GM23338 (cell line): ENCODE measurements at regions not wholly inside any gene's neighbourhood (a gene's known extent, or its start where the extent isn't known, plus 50 kb on each side); places are given as distances from the start of the nearest gene placed in this dataset.

Source experiments
- ATAC-seq: fragments of 200-7000 bp; cut with Tn5 transposase; 3 replicates; pipeline ENCODE4 v1.9.1; 2020
- DNase-seq: peaks from one replicate; pipeline ENCODE4 v3.0.0-alpha.2; 2015; ENCODE audit warnings: low spot score
- H2AFZ ChIP-seq: fragments of 200-600 bp; sonication (generic); 2 replicates; pipeline ENCODE4 v1.8.0; 2016; ENCODE audit warnings: antibody characterized with exemption, mild to moderate bottlenecking, moderate library complexity
- H3F3A ChIP-seq: fragments of 200-600 bp; sonication (generic); replicated peaks from 2 replicates; pipeline ENCODE4 v1.8.0; 2017; ENCODE audit warnings: antibody characterized with exemption, mixed run types, low read depth
- H3K27ac ChIP-seq: fragments of 200-600 bp; sonication (generic); 2 replicates; pipeline ENCODE4 v1.6.1; 2016; ENCODE audit warnings: low read depth
- H3K27me3 ChIP-seq: fragments of 200-600 bp; sonication (generic); 2 replicates; pipeline ENCODE4 v1.8.0; 2016; ENCODE audit warnings: mild to moderate bottlenecking, mixed run types, moderate library complexity; ENCODE audit not compliant: insufficient read depth
- H3K36me3 ChIP-seq: fragments of 200-600 bp; sonication (generic); 2 replicates; pipeline ENCODE4 v1.8.0; 2016; ENCODE audit warnings: mild to moderate bottlenecking; ENCODE audit not compliant: insufficient read depth
- H3K4me1 ChIP-seq: fragments of 200-600 bp; sonication (generic); 2 replicates; pipeline ENCODE4 v1.8.0; 2016; ENCODE audit warnings: mild to moderate bottlenecking, moderate library complexity; ENCODE audit not compliant: insufficient read depth
- H3K4me2 ChIP-seq: fragments of 200-600 bp; sonication (generic); 2 replicates; pipeline ENCODE4 v1.7.1; 2017; ENCODE audit warnings: mixed run types
- H3K4me3 ChIP-seq: fragments of 200-600 bp; sonication (generic); 2 replicates; pipeline ENCODE4 v1.6.1; 2016; ENCODE audit warnings: mixed run types
- H3K79me2 ChIP-seq: fragments of 200-600 bp; sonication (generic); replicated peaks from 2 replicates; pipeline ENCODE4 v1.8.0; 2017; ENCODE audit warnings: mild to moderate bottlenecking; ENCODE audit not compliant: insufficient read depth
- H3K9me2 ChIP-seq: fragments of 200-600 bp; sonication (generic); 2 replicates; pipeline ENCODE4 v1.8.0; 2017; ENCODE audit not compliant: insufficient read depth
- H4K20me1 ChIP-seq: fragments of 200-600 bp; sonication (generic); replicated peaks from 2 replicates; pipeline ENCODE4 v1.8.0; 2017; ENCODE audit warnings: mild to moderate bottlenecking; ENCODE audit not compliant: insufficient read depth
- H3K27ac Mint-ChIP-seq: 2 replicates; pipeline ENCODE4 v1.8.0; 2020; ENCODE audit warnings: inconsistent platforms, mild to moderate bottlenecking, moderate library complexity, mixed read lengths
- H3K27me3 Mint-ChIP-seq: 3 replicates; pipeline ENCODE4 v1.8.0; 2022; ENCODE audit warnings: low read depth, mild to moderate bottlenecking, moderate library complexity, mixed read lengths, inconsistent platforms; ENCODE audit not compliant: insufficient read depth, poor library complexity
- H3K36me3 Mint-ChIP-seq: 3 replicates; pipeline ENCODE4 v1.8.0; 2021; ENCODE audit warnings: low read depth, mild to moderate bottlenecking, inconsistent platforms, moderate library complexity, mixed read lengths
- H3K4me1 Mint-ChIP-seq: 3 replicates; pipeline ENCODE4 v1.8.0; 2020; ENCODE audit warnings: mild to moderate bottlenecking, inconsistent platforms, mixed read lengths
- H3K4me3 Mint-ChIP-seq: 3 replicates; pipeline ENCODE4 v1.8.0; 2021; ENCODE audit warnings: moderate library complexity, mild to moderate bottlenecking, inconsistent platforms, mixed read lengths
- H3K9me3 Mint-ChIP-seq: 3 replicates; pipeline ENCODE4 v1.8.0; 2020; ENCODE audit warnings: moderate library complexity, mild to moderate bottlenecking, inconsistent platforms, mixed read lengths
- CTCF ChIP-seq, 2 experiments: fragments of 200-600 bp in 1 of 2; sonication (generic) in 1 of 2; conservative IDR thresholded peaks; 2 replicates each; pipeline versions ENCODE4 v1.5.1 to v1.6.1; 2016 to 2017; ENCODE audit warnings: antibody characterized with exemption in 2 of 2, low read depth in 2 of 2, mild to moderate bottlenecking in 2 of 2, moderate library complexity in 1 of 2
- EZH2 ChIP-seq: fragments of 200-600 bp; sonication (generic); IDR thresholded peaks from one replicate; pipeline ENCODE4 v1.8.0; 2017; ENCODE audit warnings: antibody characterized with exemption, mild to moderate bottlenecking, low read depth; ENCODE audit not compliant: unreplicated experiment
- EZH2phosphoT487 ChIP-seq: fragments of 200-600 bp; sonication (generic); IDR thresholded peaks from one replicate; pipeline ENCODE4 v1.8.1; 2018; ENCODE audit warnings: antibody characterized with exemption; ENCODE audit not compliant: unreplicated experiment
- JUNB ChIP-seq: IDR thresholded peaks from one replicate; pipeline ENCODE4 v1.6.1; 2016; ENCODE audit warnings: antibody characterized with exemption; ENCODE audit not compliant: unreplicated experiment
- NANOG ChIP-seq: IDR thresholded peaks from 2 replicates; pipeline ENCODE4 v1.6.1; 2016; ENCODE audit warnings: antibody characterized with exemption, borderline replicate concordance
- POLR2AphosphoS5 ChIP-seq: IDR thresholded peaks from 2 replicates; pipeline ENCODE4 v1.6.1; 2016; ENCODE audit warnings: antibody characterized with exemption, low read depth
- STAT1 ChIP-seq: IDR thresholded peaks from one replicate; pipeline ENCODE4 v1.6.1; 2016; ENCODE audit warnings: antibody characterized with exemption; ENCODE audit not compliant: unreplicated experiment
- ZNF462 ChIP-seq: fragments of 250-450 bp; sonication (Bioruptor Pico); IDR thresholded peaks from 2 replicates; pipeline ENCODE4 v1.5.0; 2020; ENCODE audit warnings: mild to moderate bottlenecking, moderate library complexity

- no peak overlapping the region for H3K4me2 ChIP-seq
- H3K4me1 Mint-ChIP-seq: no peaks in the 10 kb centered on the region
- H3K27me3 ChIP-seq: no peaks in the 10 kb centered on the region
- H3K36me3 Mint-ChIP-seq: 0 out of 3 replicates have a peak, but pooled peaks cover 3% of the 10 kb centered on the region
- H3K27ac ChIP-seq: no peak overlapping the region
- no peaks in the 10 kb centered on the region for H3K9me2 ChIP-seq
- H3K4me3 Mint-ChIP-seq: no peak overlapping the region
- H3K27me3 Mint-ChIP-seq: peaks cover 4% of the 10 kb centered on the region
- H2AFZ ChIP-seq: no peak overlapping the region
- DNase-seq (no peak), ATAC-seq (no peak)
- H3K9me3 Mint-ChIP-seq: no peaks in the 10 kb centered on the region; the same call in 2 of the 3 replicates
- no peaks in the 10 kb centered on the region for H3K36me3 ChIP-seq
- H3K79me2 ChIP-seq: no peaks in the 10 kb centered on the region
- no peaks in the 10 kb centered on the region for H3K4me1 ChIP-seq
- H3F3A ChIP-seq: no peaks in the 10 kb centered on the region
- TF ChIP-seq NANOG: no peak
- no peak for TF ChIP-seq EZH2phosphoT487
- no peak for TF ChIP-seq POLR2AphosphoS5
- no peak for TF ChIP-seq EZH2
- no peak for TF ChIP-seq ZNF462 (CRISPR knock-in tag)
- TF ChIP-seq STAT1: no peak
- no peak for TF ChIP-seq JUNB
- no peak overlapping the region for H3K27ac Mint-ChIP-seq
- H4K20me1 ChIP-seq: no peaks in the 10 kb centered on the region
- no peak overlapping the region for H3K4me3 ChIP-seq
Observed at GRCh38 chrX:117653396-117653795, 463.2 kb downstream of the KLHL13 start.

GRCh38 chrX:117645639-117646038 lies 471.0 kb downstream of the KLHL13 start:
- Histone ChIP-seq H3K27me3 (no peaks in the 10 kb centered on the region), H3K4me3 (no peak overlapping the region), H3K4me2 (no peak overlapping the region), H4K20me1 (no peaks in the 10 kb centered on the region), H3K27ac (no peak overlapping the region), H3K36me3 (no peaks in the 10 kb centered on the region), H3F3A (no peaks in the 10 kb centered on the region), H3K9me2 (no peaks in the 10 kb centered on the region), H3K4me1 (no peaks in the 10 kb centered on the region), H2AFZ (no peak overlapping the region), H3K79me2 (no peaks in the 10 kb centered on the region)
- no peak overlapping the region for H3K4me3 Mint-ChIP-seq
- TF ChIP-seq CTCF (conservative IDR thresholded peaks at IDR 0.05; ENCODE audit: low read depth in 2 of 2) (0 out of 4 replicates have a peak, but pooled peaks of 1 of the 2 experiments have one; percentile 28), POLR2AphosphoS5 (no peak)
- H3K27me3 Mint-ChIP-seq: no peaks in the 10 kb centered on the region
- DNase-seq (peak; percentile 1), ATAC-seq (no peak)
- no peaks in the 10 kb centered on the region for H3K36me3 Mint-ChIP-seq
- no peaks in the 10 kb centered on the region for H3K9me3 Mint-ChIP-seq
- no peak overlapping the region for H3K27ac Mint-ChIP-seq
- H3K4me1 Mint-ChIP-seq: no peaks in the 10 kb centered on the region
